Pulmonary artery endothelial cell (primary cell): ENCODE measurements at regions not wholly inside any gene's neighbourhood (a gene's known extent, or its start where the extent isn't known, plus 50 kb on each side); places are given as distances from the start of the nearest gene placed in this dataset.
"Not testable (repeated sequence)": the region's sequence is repeated elsewhere in the genome, so short reads cannot be mapped to it uniquely, and the experiment has no call there.

Experiments used
- DNase-seq: peaks from one replicate; pipeline ENCODE4 v3.0.0-alpha.2; 2011; ENCODE audit warnings: low read depth, low spot score

GRCh38 chr2:89756616-89757015 is 1065.1 kb downstream of the RPIA start:
- DNase-seq: not testable (repeated sequence)

DNA sequence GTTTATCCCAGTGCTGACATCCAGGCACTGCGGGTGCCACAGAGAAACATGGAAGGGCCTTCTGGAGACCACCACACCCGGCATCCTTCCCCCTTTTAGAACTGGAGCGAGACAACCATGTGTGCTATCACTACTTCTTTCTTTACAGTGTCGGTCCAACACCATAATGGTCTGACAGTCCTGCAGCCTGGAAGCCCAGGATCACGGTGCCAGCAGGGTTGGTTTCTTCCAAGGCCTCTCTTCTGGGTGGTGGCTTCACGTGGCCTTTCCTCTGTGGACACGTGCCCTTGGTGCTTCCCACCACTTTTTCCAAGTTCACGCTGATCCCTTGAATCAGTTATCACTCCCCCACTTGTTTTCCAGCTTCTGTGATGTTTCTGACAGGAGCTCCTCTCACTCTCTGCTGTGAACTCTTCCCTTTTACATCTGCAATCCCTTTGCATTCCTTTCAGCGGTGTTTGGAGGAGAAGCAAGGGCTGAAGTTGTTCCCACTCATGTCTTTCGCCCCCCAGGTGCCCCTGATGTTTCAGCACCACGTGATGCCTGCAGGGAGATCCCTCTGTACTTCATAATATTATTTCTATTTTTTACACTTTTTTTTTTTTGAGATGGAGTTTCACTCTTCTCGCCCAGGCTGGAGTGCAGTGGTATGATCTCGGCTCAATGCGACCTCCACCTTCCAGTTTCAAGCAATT is 1067.0 kb downstream of the RPIA start:
- DNase-seq: not testable (repeated sequence)

- not testable (repeated sequence) for DNase-seq
Measured at GRCh38 chr2:89760762-89761161, 1069.3 kb downstream of the RPIA start.

- not testable (repeated sequence) for DNase-seq
Measured at GRCh38 chr2:89761171-89761570, 1069.7 kb downstream of the RPIA start.

- not testable (repeated sequence) for DNase-seq
Measured at GRCh38 chr2:89761863-89762262, 1070.4 kb downstream of the RPIA start.

DNA sequence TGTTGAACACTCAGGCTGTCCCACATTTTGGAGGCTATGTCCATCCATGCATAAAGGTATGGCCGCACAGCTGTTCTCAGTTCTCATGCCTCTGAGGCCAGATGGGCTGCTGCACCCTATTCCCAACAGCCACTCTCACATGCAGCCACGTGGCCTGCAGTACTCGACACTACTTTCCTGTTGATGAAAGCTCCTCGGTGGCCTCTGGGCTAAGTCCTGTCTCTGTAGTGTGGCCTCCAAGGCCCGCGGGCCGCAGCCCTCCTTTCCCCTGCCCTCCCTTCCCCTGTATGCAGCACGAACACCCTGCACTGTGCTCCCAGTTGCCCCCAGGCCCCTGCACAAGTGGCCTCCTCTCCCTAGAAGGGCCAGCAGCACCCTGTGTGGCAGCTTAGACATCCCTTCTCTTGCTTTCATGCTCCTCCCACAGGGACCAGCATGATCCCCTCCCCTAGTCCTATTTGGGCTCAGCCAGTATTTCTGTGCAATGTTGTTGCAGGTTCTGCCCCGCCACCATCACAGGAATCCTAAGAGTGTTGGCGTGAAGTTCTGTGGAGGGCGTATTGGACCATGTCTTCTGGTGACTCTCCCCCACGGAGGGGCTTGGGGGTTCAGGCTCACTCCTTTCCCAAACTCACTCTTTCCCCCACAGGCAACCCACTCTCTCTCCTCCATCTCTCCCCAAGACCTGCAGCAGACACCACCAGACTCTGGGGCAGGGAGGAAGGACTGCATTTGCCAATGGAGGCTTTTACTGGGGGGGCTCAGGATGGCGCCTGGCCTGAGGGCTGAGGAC is 1071.2 kb downstream of the RPIA start:
- not testable (repeated sequence) for DNase-seq

DNA sequence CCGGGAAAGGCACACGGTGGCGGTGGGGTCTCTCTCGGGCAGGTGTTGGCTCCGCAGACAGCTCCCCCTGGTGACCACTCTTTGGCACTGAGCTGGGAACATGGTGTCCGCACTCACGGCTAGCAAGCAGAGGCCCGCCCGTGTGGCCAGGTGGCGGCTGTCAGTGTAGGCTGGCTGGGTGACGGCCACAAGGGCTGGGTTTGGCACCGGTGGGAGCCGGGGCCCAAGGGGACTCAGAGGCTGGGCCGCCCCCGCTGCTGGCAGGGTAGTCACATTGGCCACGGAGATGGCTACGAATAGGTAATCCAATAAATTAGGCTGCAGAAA is 1071.7 kb downstream of the RPIA start:
- no peak for DNase-seq

- DNase-seq: no peak
Measured at GRCh38 chr2:89763581-89764485, 1072.4 kb downstream of the RPIA start.

DNA sequence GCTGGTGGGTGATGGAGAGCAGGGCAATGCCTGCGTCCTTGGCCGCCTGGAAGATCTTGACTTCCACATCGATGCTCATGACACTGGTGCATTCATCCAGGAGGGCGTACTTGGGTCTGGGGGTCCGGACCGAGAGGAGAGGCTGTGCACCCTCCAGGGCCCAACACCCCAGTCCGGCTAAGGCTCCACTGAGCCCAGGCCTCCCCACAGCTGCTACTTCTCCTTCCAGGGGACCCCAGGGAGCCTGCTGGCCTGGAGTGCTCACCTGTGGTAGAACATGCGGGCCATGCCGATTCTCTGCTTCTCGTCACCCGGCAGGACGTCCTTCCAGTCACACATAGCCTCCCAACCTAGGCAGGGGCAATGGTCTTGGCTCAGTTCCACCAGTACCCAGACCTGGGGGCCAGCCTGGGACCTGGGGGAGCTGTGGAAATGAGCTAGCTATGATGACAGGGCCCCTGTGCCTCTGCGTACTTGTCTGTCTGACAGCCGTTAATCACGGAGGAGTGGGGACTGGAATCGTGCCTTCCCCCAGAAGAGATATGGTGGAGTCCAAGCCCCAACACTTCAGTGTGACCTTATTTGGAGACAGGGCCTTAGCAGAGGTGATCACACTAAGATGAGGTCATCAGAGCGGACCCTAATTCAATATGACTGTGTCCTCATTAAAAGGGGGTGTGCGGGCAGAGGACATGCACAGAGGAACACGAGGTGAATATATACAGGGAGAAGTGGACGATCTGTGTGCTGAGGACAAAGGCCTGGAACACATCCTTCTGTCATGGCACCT is 1073.3 kb downstream of the RPIA start:
- DNase-seq: not testable (repeated sequence)

- not testable (repeated sequence) for DNase-seq
Measured at GRCh38 chr2:89765361-89765718, 1073.9 kb downstream of the RPIA start.

DNA sequence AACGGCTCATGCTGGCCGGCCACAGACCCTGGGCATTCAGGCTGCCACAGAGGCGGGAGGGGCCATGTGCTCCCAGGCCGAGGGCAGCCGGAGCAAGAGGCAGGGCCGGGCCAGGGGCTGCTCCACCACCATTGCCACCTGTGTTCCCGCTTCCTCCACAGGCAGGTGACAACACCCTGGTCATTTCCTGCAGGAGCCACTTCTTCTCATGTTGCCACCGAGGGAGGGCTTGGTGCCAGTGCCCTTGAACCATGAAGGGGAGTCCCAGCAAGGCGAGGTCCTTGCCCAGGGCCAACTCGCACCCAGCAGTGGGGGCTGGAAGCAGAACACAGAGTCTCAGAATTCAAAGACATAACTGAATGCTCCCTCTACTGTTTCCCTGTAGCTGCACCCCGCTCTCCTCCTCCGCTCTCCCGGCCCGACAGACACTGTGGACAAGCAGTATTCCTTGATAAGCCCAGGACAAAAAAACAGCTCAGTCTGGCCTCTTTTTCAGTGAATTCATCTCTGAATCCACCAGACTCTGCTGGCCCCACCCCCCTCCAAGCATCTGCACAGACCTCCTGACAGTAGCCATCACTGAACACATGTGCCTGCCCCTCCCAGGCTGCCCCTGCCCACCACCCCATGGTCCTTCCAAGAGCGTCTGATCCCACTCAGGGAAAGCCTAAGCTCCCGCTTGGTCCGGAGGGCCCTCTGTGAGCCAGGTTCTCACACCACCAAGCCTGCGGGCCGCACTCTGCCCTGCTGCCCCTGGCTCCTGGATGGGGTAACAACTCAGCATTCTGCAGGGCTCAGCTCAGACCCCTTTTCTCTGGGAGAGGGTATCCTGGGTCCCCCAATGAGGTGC is 1074.9 kb downstream of the RPIA start:
- DNase-seq: not testable (repeated sequence)

DNA sequence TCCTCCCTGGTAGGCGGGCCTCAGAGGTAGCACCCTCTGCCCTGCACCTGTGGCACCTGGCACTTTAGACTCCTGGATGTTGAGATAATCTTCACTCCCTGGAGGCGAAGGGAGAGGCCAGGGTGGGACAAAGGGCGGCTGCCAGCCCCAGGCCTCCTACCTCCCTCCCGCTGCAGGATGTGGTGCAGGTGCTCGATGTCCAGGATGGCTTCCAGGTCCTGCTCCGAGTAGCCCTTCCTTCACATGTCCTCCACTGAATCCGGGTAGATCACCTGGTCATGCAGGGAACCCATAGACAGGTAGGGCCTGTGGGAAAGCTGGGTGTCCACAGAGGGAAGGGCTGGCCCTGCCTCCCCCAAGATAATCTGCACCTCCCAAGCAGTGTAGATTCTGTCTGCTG is 1075.6 kb downstream of the RPIA start:
- not testable (repeated sequence) for DNase-seq

GRCh38 chr2:89767572-89768435 is 1076.3 kb downstream of the RPIA start:
- no peak for DNase-seq

DNA sequence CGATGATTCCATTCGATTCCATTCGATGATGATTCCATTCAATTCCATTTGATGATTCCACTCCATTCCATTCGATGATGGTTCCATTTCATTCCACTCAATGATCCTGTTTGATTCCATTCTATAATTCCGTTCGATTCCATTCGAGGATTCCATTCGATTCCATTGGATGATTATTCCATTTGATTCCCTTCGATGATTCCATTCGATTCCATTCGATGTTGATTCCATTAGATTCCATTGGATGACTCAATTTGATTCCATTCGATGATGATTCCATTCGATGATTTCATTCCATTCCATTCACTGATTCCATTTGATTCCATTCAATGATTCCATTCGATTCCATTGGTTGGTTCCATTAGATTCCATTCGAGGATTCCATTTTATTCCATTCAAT is 1084.4 kb downstream of the RPIA start:
- no peak for DNase-seq

DNA sequence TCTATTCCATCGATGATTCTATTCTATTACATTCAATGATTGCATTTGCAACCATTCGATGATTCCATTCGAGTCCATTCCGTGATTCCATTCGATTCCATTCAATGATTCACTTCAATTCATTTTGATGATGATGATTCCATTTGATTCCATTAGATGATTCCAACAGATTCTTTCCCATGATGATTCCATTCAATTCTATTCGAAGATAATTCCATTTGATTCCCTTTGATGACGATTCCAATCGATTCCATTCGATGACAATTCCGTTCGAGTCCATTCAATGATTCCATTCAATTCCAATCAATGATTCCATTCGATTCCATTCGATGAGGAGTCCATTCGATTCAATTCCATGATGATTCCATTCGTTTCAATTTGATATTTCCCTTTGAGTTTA is 1088.8 kb downstream of the RPIA start:
- DNase-seq: no peak

GRCh38 chr2:89781962-89782361 is 1090.5 kb downstream of the RPIA start:
- no peak for DNase-seq

- no peak for DNase-seq
Measured at GRCh38 chr2:89784960-89785359, 1093.5 kb downstream of the RPIA start.

- DNase-seq: not testable (repeated sequence)
Measured at GRCh38 chr2:89785528-89785927, 1094.1 kb downstream of the RPIA start.

GRCh38 chr2:89786642-89787041 is 1095.2 kb downstream of the RPIA start:
- not testable (repeated sequence) for DNase-seq
